T-cell (primary cell): ENCODE measurements at regions not wholly inside any gene's neighbourhood (a gene's known extent, or its start where the extent isn't known, plus 50 kb on each side); places are given as distances from the start of the nearest gene placed in this dataset.

ENCODE experiments used
- ATAC-seq, 4 experiments: fragments of 200-7000 bp in 3 of 4; fragments of 150-1000 bp in 1 of 4; cut with Tn5 transposase; replicated peaks in 1 of 4; 1 replicate in 3 of 4; 2 replicates in 1 of 4; pipeline ENCODE4 v1.10.0; 2021; ENCODE audit warnings: moderate library complexity in 3 of 4, mild to moderate bottlenecking in 2 of 4, moderate number of reproducible peaks in 1 of 4
- CTCF ChIA-PET, 2 donors: fragments of 300-600 bp; sonication (Branson Sonifier 250); formaldehyde crosslinking; loops; one replicate each; lab custom pipeline; 2022; ENCODE audit warnings: antibody characterized with exemption in 2 of 2; lab: Charles Lee
- POLR2A ChIA-PET, 2 donors: fragments of 300-600 bp; sonication (Branson Sonifier 250); formaldehyde crosslinking; loops; one replicate each; lab custom pipeline; 2022; ENCODE audit warnings: antibody characterized with exemption in 2 of 2; lab: Charles Lee
- DNase-seq, 35 experiments: peaks; one replicate each; pipeline versions ENCODE4 v3.0.0 to v3.0.0-alpha.2; 2013 to 2023
- H3K27ac ChIP-seq: one replicate; pipeline ENCODE4 v1.5.1; 2013; ENCODE audit warnings: low read length
- H3K27me3 ChIP-seq, 2 experiments: replicated peaks in 1 of 2; 1 replicate in 1 of 2; 2 replicates in 1 of 2; pipeline versions ENCODE4 v1.6.1 to v1.7.0; 2013; ENCODE audit warnings: low read length in 1 of 2, mixed read lengths in 1 of 2; ENCODE audit not compliant: control insufficient read depth in 2 of 2, insufficient read depth in 2 of 2; ENCODE audit errors: extremely low read depth in 1 of 2
- H3K36me3 ChIP-seq, 2 donors: 1 replicate in 1 of 2; 2 replicates in 1 of 2; pipeline versions ENCODE4 v1.6.1 to v1.7.0; 2013; ENCODE audit warnings: low read length in 1 of 2; ENCODE audit not compliant: control insufficient read depth in 2 of 2, insufficient read depth in 1 of 2; ENCODE audit errors: extremely low read depth in 1 of 2
- H3K4me1 ChIP-seq, 2 experiments: 1 replicate in 1 of 2; 2 replicates in 1 of 2; pipeline versions ENCODE4 v1.6.1 to v1.7.0; 2013; ENCODE audit warnings: low read length in 2 of 2, mixed read lengths in 1 of 2; ENCODE audit not compliant: insufficient read depth in 2 of 2, control insufficient read depth in 1 of 2; ENCODE audit errors: extremely low read depth in 1 of 2
- H3K4me3 ChIP-seq, 2 donors: 1 replicate in 1 of 2; 2 replicates in 1 of 2; pipeline versions ENCODE4 v1.5.1 to v1.7.0; 2013; ENCODE audit warnings: mild to moderate bottlenecking in 2 of 2, low read length in 1 of 2, moderate library complexity in 1 of 2; ENCODE audit not compliant: control insufficient read depth in 1 of 2; ENCODE audit errors: extremely low read depth in 1 of 2
- H3K9me3 ChIP-seq: 2 replicates; pipeline ENCODE4 v1.7.0; 2013
- H3K27ac Mint-ChIP-seq, 2 donors: one replicate each; pipeline ENCODE4 v1.8.0; 2020 to 2021; ENCODE audit warnings: mild to moderate bottlenecking in 2 of 2, mixed read lengths in 2 of 2
- H3K27me3 Mint-ChIP-seq, 2 donors: one replicate each; pipeline ENCODE4 v1.8.0; 2021 to 2022; ENCODE audit warnings: mixed read lengths in 2 of 2
- H3K36me3 Mint-ChIP-seq: one replicate; pipeline ENCODE4 v1.8.0; 2021; ENCODE audit warnings: mixed read lengths
- H3K4me1 Mint-ChIP-seq, 3 donors: one replicate each; pipeline ENCODE4 v1.8.0; 2020 to 2022; ENCODE audit warnings: mixed read lengths in 3 of 3, mild to moderate bottlenecking in 1 of 3
- H3K4me3 Mint-ChIP-seq, 3 donors: one replicate each; pipeline ENCODE4 v1.8.0; 2020 to 2022; ENCODE audit warnings: mild to moderate bottlenecking in 3 of 3, mixed read lengths in 3 of 3, moderate library complexity in 3 of 3
- H3K9me3 Mint-ChIP-seq, 3 donors: one replicate each; pipeline ENCODE4 v1.8.0; 2020 to 2022; ENCODE audit warnings: mixed read lengths in 3 of 3
- WGBS: methylation state at CpG from one replicate; pipeline ENCODE4 v1.1.5; 2013; ENCODE audit warnings: missing lambda C conversion rate; ENCODE audit not compliant: insufficient coverage; 5-methylcytosine and 5-hydroxymethylcytosine counted together

DNA sequence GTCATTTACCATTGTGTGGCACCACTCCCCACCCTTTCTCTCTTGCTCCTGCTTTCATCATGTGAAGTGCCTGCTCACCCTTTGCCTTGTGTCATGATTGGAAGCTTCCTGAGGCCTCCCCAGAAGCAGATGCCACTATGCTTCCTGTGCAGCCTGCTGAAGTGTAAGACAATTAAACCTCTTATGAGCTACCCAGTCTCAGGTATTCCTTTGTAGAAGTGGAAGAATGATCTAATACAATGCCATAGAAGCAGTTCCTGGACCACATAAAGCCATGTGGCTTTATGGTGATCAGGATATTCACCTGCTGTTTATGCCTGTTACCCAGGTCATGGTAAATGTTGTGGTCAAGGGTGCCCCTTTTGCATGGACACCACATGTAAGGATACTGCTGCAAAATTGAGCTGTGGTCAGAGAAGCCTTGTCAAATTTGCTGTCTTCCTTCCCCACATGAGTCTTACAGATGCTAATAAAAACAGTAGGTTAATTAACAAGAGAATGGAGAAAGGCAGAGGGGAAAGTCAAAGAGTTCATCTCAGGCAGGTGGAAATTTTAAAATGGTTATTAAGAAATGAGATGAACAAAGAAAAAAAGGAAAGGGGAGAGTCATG lies 112.8 kb upstream of the IFNG-AS1 start:
- H3K4me1 Mint-ChIP-seq: no peaks in the 10 kb centered on the region
- Histone ChIP-seq H3K27me3 (no peaks in the 10 kb centered on the region), H3K36me3 (no peaks in the 10 kb centered on the region), H3K9me3 (no peaks in the 10 kb centered on the region), H3K4me1 (no peaks in the 10 kb centered on the region), H3K4me3 (no peak overlapping the region), H3K27ac (no peak overlapping the region)
- no peak overlapping the region for H3K4me3 Mint-ChIP-seq
- peaks cover 2% of the 10 kb centered on the region for H3K36me3 Mint-ChIP-seq
- no peak for ATAC-seq
- H3K27ac Mint-ChIP-seq: no peak overlapping the region
- no peak for DNase-seq
- CTCF ChIA-PET: interaction anchor here in 1 of 2 donors (0.6 kb wide), 1 partner anchor 913 kb away, joined by 3 read pairs; no protein-coding TSS in a partner anchor
- POLR2A ChIA-PET: no interaction called here
- peaks cover 0 to 4% (median 0%) of the 10 kb centered on the region in 3 donors for H3K9me3 Mint-ChIP-seq
- H3K27me3 Mint-ChIP-seq: no peaks in the 10 kb centered on the region

DNA sequence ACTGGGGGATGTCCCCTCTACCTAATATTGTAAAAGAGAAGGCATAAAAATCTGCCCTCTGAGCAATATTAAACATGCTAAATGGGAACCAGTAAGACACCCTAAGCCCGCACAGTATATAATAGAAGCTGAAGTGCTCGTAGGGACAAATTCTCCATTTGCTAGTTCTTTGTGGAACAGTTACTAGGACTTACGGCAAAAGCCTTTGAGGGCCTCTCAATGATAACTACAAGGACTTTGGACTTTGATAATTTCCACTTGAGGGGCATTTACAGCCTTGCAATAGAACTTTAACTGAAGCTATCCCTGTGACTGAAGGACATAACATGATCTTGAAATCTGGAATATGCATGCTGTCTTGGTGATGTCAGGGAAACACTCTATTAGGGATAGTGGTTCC lies 111.5 kb upstream of the IFNG-AS1 start:
- H3K27me3 ChIP-seq: no peaks in the 10 kb centered on the region
- H3K9me3 Mint-ChIP-seq: peaks cover 0 to 4% (median 0%) of the 10 kb centered on the region in 3 donors
- H3K4me3 ChIP-seq: no peak overlapping the region
- H3K27me3 Mint-ChIP-seq: no peaks in the 10 kb centered on the region
- no peaks in the 10 kb centered on the region for H3K36me3 ChIP-seq
- DNase-seq: no peak
- no peak overlapping the region for H3K27ac Mint-ChIP-seq
- ATAC-seq: no peak
- H3K4me1 ChIP-seq: no peaks in the 10 kb centered on the region
- POLR2A ChIA-PET: no interaction called here
- no peak overlapping the region for H3K4me3 Mint-ChIP-seq
- CTCF ChIA-PET: no interaction called here
- H3K27ac ChIP-seq: no peak overlapping the region
- H3K9me3 ChIP-seq: no peaks in the 10 kb centered on the region
- H3K4me1 Mint-ChIP-seq: no peaks in the 10 kb centered on the region
- 87% methylated on average over 2 of the region's 3 CpGs for WGBS
- H3K36me3 Mint-ChIP-seq: peaks cover 2% of the 10 kb centered on the region

DNA sequence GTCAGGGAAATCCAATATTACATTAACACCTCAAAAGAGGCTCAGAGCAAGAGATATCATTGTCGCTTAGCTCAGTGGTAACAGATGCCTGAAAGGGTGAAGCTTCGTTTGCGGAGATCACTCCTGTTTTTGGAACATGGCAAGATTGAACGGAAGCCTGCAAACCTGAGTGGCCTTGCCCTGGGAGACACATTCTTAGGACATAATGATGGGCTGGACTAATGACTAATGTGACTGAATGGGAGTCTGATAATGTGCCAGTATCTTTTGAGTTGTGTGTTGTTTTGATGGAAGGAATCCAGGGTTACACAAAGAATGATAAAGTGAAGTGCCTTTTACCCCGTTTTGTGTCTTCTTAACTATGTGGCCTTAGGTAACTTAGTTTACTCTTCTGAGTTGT lies 109.3 kb upstream of the IFNG-AS1 start:
- no peak for ATAC-seq
- WGBS: 95% methylated on average over 4 of the region's 5 CpGs
- H3K36me3 ChIP-seq: no peaks in the 10 kb centered on the region
- no peaks in the 10 kb centered on the region for H3K9me3 ChIP-seq
- Mint-ChIP-seq H3K9me3 (peaks cover 0 to 4% (median 0%) of the 10 kb centered on the region in 3 donors), H3K4me1 (no peaks in the 10 kb centered on the region), H3K4me3 (no peak overlapping the region), H3K27me3 (peaks cover 3% of the 10 kb centered on the region in 2 donors), H3K36me3 (peaks cover 2% of the 10 kb centered on the region), H3K27ac (no peak overlapping the region)
- CTCF ChIA-PET: interaction anchor here in 1 of 2 donors (0.5 to 0.6 kb wide), 2 partner anchors 27 to 1459 kb away, joined by 4 to 6 read pairs; no protein-coding TSS in a partner anchor
- no peak overlapping the region for H3K4me3 ChIP-seq
- POLR2A ChIA-PET: interaction anchor here in 1 of 2 donors (0.6 kb wide), 1 partner anchor 173 kb away, joined by 4 read pairs; no protein-coding TSS in a partner anchor
- no peak overlapping the region for H3K27ac ChIP-seq
- no peaks in the 10 kb centered on the region for H3K27me3 ChIP-seq
- DNase-seq: no peak
- no peaks in the 10 kb centered on the region for H3K4me1 ChIP-seq

DNA sequence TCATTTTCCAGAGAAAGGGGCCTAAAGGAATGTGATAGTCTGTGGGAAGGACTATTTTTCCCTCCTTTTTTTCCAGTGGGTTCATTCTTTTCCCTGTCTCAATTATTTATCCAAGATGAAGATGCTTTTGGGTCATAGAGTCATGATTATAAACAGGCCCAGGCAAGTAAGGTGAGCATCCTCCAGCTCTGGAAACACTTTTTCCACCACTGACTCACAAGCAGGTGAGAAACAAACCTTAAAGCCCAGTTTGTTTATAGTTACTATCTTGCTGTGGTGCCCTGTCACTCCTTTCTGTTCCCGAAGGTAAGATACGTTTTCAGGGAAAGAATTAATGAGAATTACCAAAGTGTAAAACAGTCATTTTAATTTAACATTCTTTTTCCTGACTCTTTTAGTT lies 107.7 kb upstream of the IFNG-AS1 start:
- Histone ChIP-seq H3K27me3 (no peaks in the 10 kb centered on the region), H3K4me3 (no peak overlapping the region), H3K9me3 (no peaks in the 10 kb centered on the region), H3K36me3 (no peaks in the 10 kb centered on the region), H3K4me1 (no peaks in the 10 kb centered on the region), H3K27ac (no peak overlapping the region)
- Mint-ChIP-seq H3K27me3 (peaks cover 3% of the 10 kb centered on the region in 2 donors), H3K9me3 (peaks cover 0 to under 1% (median 0%) of the 10 kb centered on the region in 3 donors), H3K4me3 (no peak overlapping the region), H3K4me1 (no peaks in the 10 kb centered on the region), H3K36me3 (no peaks in the 10 kb centered on the region), H3K27ac (no peak overlapping the region)
- ChIA-PET CTCF (no interaction called here), POLR2A (no interaction called here)
- WGBS: no CpG with 5 or more reads among the region's 2 CpGs
- ATAC-seq: no peak
- DNase-seq: no peak

DNA sequence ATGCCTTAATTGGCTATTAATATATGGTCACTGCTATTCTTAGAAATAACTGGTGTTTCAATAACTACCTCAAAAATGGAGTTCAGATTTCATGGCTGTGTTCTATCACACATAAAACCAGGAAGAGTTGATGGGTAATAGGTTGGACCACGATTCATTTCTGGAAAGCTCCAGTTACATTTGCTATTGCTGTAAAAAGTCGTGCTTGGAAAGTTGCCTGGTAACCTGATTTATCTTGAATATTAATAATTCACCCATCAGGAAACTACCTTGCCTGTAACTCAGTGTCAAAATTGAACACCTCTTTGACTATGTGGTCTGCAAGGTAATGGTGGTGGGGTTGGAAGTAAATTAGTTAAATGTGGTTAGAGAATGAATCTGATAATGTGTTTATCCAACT lies 104.7 kb upstream of the IFNG-AS1 start:
- no peaks in the 10 kb centered on the region for H3K4me1 ChIP-seq
- Mint-ChIP-seq H3K4me1 (peaks cover 0 to 7% (median 0%) of the 10 kb centered on the region in 3 donors), H3K4me3 (no peak overlapping the region), H3K27me3 (peaks cover 3% of the 10 kb centered on the region in 2 donors), H3K9me3 (no peaks in the 10 kb centered on the region), H3K27ac (no peak overlapping the region), H3K36me3 (no peaks in the 10 kb centered on the region)
- no peak overlapping the region for H3K27ac ChIP-seq
- H3K27me3 ChIP-seq: no peaks in the 10 kb centered on the region
- H3K9me3 ChIP-seq: no peaks in the 10 kb centered on the region
- no CpG with 5 or more reads among the region's 2 CpGs for WGBS
- POLR2A ChIA-PET: no interaction called here
- DNase-seq: no peak
- CTCF ChIA-PET: no interaction called here
- no peak for ATAC-seq
- H3K4me3 ChIP-seq: no peak overlapping the region
- no peaks in the 10 kb centered on the region for H3K36me3 ChIP-seq

DNA sequence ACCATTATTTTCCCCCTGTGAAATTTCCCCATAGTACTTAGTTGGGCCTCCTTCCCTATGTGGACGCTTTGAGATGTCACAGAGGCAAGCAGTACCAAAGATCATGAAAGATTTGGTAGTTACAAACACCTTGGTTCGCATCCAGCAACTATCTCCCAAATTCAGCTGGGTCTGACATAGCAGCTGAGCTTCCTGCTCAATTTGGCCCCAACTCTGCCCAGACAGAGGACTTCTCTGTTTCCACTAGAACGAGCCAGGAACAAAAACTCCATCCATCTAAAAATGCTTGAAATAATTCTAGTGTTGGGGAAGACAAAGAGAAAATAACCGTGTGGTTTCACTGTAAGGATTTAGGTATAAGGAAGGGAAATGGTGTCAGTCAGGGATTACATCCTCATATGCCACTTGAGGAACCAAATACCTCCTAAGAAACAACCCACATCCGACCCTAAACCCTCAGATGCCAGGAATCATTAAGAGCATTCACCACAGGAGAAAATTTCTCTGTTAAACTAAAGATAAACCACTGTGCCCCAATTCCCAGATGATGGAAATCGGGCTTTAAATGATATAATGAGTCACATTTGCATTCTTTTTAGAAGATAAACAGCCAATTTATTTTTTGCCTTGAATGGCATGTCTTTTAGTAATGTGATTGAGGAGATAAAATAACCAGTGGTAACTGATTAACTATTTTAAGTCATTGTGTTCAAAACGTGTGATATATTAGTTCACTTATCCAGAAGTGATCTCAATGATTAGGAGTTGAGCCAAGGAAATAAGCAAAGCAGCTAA lies 103.7 kb upstream of the IFNG-AS1 start:
- Mint-ChIP-seq H3K27me3 (peaks cover 3% of the 10 kb centered on the region in 2 donors), H3K9me3 (no peaks in the 10 kb centered on the region), H3K4me3 (no peak overlapping the region), H3K4me1 (peaks cover 1 to 11% (median 1%) of the 10 kb centered on the region in 3 donors), H3K27ac (no peak overlapping the region), H3K36me3 (no peaks in the 10 kb centered on the region)
- ATAC-seq (no peak), DNase-seq (no peak)
- no peak overlapping the region for H3K27ac ChIP-seq
- CTCF ChIA-PET: no interaction called here
- no peaks in the 10 kb centered on the region for H3K4me1 ChIP-seq
- 100% methylated on average over 2 of the region's 7 CpGs for WGBS
- no peaks in the 10 kb centered on the region for H3K36me3 ChIP-seq
- POLR2A ChIA-PET: no interaction called here
- H3K27me3 ChIP-seq: no peaks in the 10 kb centered on the region
- H3K4me3 ChIP-seq: no peak overlapping the region
- H3K9me3 ChIP-seq: no peaks in the 10 kb centered on the region
